ENCODE measurements at regions not wholly inside any gene's neighbourhood (a gene's known extent, or its start where the extent isn't known, plus 50 kb on each side); places are given as distances from the start of the nearest gene placed in this dataset.

- no peak for TF ChIP-seq NANOG (IDR thresholded peaks at IDR 0.05; ENCODE audit: borderline replicate concordance)
Observed at GRCh38 chr13:21823949-21824348, 153.1 kb downstream of the FGF9 start (continued).

- ATAC-seq (no peak), DNase-seq (ENCODE audit: low spot score) (no peak)
- Histone ChIP-seq H3K9me2 (ENCODE audit: insufficient read depth) (no peaks in the 10 kb centered on the region), H3K4me3 (no peak overlapping the region), H3K27ac (ENCODE audit: low read depth) (no peak overlapping the region), H2AFZ (no peak overlapping the region), H3K36me3 (ENCODE audit: insufficient read depth) (no peaks in the 10 kb centered on the region), H3K4me1 (ENCODE audit: insufficient read depth) (0 out of 2 replicates have a peak, but pooled peaks cover 3% of the 10 kb centered on the region), H3K27me3 (ENCODE audit: insufficient read depth) (no peaks in the 10 kb centered on the region), H4K20me1 (replicated peaks; ENCODE audit: insufficient read depth) (no peaks in the 10 kb centered on the region), H3K4me2 (no peak overlapping the region), H3K79me2 (replicated peaks; ENCODE audit: insufficient read depth) (no peaks in the 10 kb centered on the region), H3F3A (replicated peaks; ENCODE audit: low read depth) (no peaks in the 10 kb centered on the region)
- H3K27me3 Mint-ChIP-seq (ENCODE audit: insufficient read depth, low read depth, poor library complexity), result peaks cover 4% of the 10 kb centered on the region
- TF ChIP-seq CREB1 (CRISPR knock-in tag; IDR thresholded peaks at IDR 0.05; ENCODE audit: low read depth) (no peak), EZH2phosphoT487 (IDR thresholded peaks at IDR 0.05; ENCODE audit: unreplicated experiment) (no peak), ZNF462 (CRISPR knock-in tag; IDR thresholded peaks at IDR 0.05) (no peak), ZNF114 (CRISPR knock-in tag; IDR thresholded peaks at IDR 0.05) (no peak), ZNF331 (CRISPR knock-in tag; IDR thresholded peaks at IDR 0.05; ENCODE audit: low read depth) (no peak), ETS1 (IDR thresholded peaks at IDR 0.05) (no peak), NANOG (IDR thresholded peaks at IDR 0.05; ENCODE audit: borderline replicate concordance) (no peak), JUNB (IDR thresholded peaks at IDR 0.05; ENCODE audit: unreplicated experiment) (no peak), CTCF (conservative IDR thresholded peaks at IDR 0.05; ENCODE audit: low read depth in 2 of 2) (no peak), POLR2AphosphoS5 (IDR thresholded peaks at IDR 0.05; ENCODE audit: low read depth) (no peak), REST (IDR thresholded peaks at IDR 0.05; ENCODE audit: unreplicated experiment) (no peak), STAT1 (IDR thresholded peaks at IDR 0.05; ENCODE audit: unreplicated experiment) (no peak), EZH2 (IDR thresholded peaks at IDR 0.05; ENCODE audit: low read depth, unreplicated experiment) (no peak)
- H3K9me3 Mint-ChIP-seq, result no peaks in the 10 kb centered on the region
- H3K36me3 Mint-ChIP-seq (ENCODE audit: low read depth), result no peaks in the 10 kb centered on the region
- no peak overlapping the region for H3K27ac Mint-ChIP-seq
- peaks cover 6% of the 10 kb centered on the region for H3K4me1 Mint-ChIP-seq
- no peak overlapping the region for H3K4me3 Mint-ChIP-seq
Observed at GRCh38 chr13:21825186-21825585, 154.3 kb downstream of the FGF9 start.

All from GM23338 (cell line).